ENCODE measurements at regions not wholly inside any gene's neighbourhood (a gene's known extent, or its start where the extent isn't known, plus 50 kb on each side); places are given as distances from the start of the nearest gene placed in this dataset.

DNA sequence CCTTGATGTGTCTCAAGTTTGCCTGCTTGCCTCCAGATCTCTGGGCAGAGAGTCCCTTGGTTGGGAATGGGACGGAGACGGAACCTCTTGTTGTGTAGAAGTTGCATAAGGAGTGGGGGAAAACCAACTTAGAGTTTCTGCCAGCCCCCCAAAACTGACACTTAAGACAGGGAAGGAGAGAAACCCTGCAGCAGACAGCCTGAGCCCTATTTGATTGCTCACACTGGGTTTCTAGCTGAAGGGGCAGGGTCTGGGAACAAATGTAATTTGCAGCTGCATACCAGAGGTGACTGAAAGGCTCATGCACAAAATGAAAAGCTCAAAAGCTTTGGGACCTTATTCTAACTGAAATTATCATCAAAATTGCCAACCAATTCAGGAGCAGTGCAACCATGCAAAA lies 254.5 kb downstream of the RASEF start:
- no peaks in the 10 kb centered on the region for H3K9me3 ChIP-seq
- ATAC-seq = no peak
- WGBS, 3 donors = 71 to 88% (median 72%) methylated on average over 2 of the region's 2 CpGs
- no peaks in the 10 kb centered on the region for H3K4me1 ChIP-seq
- no peaks in the 10 kb centered on the region for H3K36me3 ChIP-seq (ENCODE audit: insufficient read depth in 1 of 2, low read depth in 1 of 2)
- H3K4me3 ChIP-seq = no peak overlapping the region
- H3K27me3 ChIP-seq (ENCODE audit: insufficient read depth in 3 of 3, low read length in 2 of 3) = peaks cover 0 to 8% (median 0%) of the 10 kb centered on the region in 3 donors
- TF ChIP-seq CTCF (IDR thresholded peaks at IDR 0.05) = no peak
- H3K27ac ChIP-seq = no peak overlapping the region
- DNase-seq = no peak
- intact Hi-C loops (cut with DNase I) = no loop called here

GRCh38 chr9:82810915-82811314 lies 252.0 kb downstream of the RASEF start:
- no peak for TF ChIP-seq CTCF (IDR thresholded peaks at IDR 0.05)
- 76 to 89% (median 83%) methylated on average over 1 of the region's 1 CpG for WGBS, 3 donors
- Histone ChIP-seq H3K36me3 (ENCODE audit: insufficient read depth in 1 of 2, low read depth in 1 of 2) (no peaks in the 10 kb centered on the region), H3K4me1 (no peaks in the 10 kb centered on the region), H3K27me3 (ENCODE audit: insufficient read depth in 3 of 3, low read length in 2 of 3) (peaks cover 0 to 4% (median 0%) of the 10 kb centered on the region in 3 donors), H3K27ac (no peak overlapping the region), H3K9me3 (no peaks in the 10 kb centered on the region), H3K4me3 (no peak overlapping the region)
- ATAC-seq (no peak), DNase-seq (no peak)
- intact Hi-C loops (cut with DNase I) = no loop called here

DNA sequence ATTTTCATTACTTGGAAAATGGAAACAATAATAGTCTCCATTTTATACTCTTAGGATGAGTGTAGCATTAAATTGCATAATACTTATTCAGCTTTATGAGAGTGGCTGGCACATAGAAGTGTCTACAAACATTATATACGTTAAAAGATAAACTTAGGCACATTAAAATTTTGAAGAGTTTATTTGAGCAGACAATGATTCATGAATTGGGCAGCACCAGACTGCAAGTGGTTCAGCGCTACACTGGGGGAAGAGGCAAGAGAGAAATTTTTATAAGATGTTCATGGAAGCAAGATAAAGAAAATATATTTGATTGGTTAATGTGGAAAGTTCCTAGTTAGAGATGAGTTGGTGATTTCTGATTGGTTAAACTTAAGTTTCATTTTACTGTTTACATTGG lies 243.7 kb downstream of the RASEF start:
- ATAC-seq = no peak
- Histone ChIP-seq H3K36me3 (ENCODE audit: insufficient read depth in 1 of 2, low read depth in 1 of 2) (no peaks in the 10 kb centered on the region), H3K4me3 (no peak overlapping the region), H3K4me1 (no peaks in the 10 kb centered on the region), H3K9me3 (no peaks in the 10 kb centered on the region), H3K27me3 (ENCODE audit: insufficient read depth in 3 of 3, low read length in 2 of 3) (no peaks in the 10 kb centered on the region), H3K27ac (no peak overlapping the region)
- intact Hi-C loops (cut with DNase I) = no loop called here
- 91 to 96% (median 93%) methylated on average over 2 of the region's 2 CpGs for WGBS, 3 donors
- TF ChIP-seq CTCF (IDR thresholded peaks at IDR 0.05) = no peak
- no peak for DNase-seq

- Histone ChIP-seq H3K4me1 (no peaks in the 10 kb centered on the region), H3K36me3 (ENCODE audit: insufficient read depth in 1 of 2, low read depth in 1 of 2) (no peaks in the 10 kb centered on the region), H3K9me3 (no peaks in the 10 kb centered on the region), H3K27me3 (ENCODE audit: insufficient read depth in 3 of 3, low read length in 2 of 3) (no peaks in the 10 kb centered on the region), H3K4me3 (no peak overlapping the region), H3K27ac (no peak overlapping the region)
- no peak for DNase-seq
- ATAC-seq = no peak
- 43 to 62% (median 45%) methylated on average over 1 of the region's 1 CpG for WGBS, 3 donors
- intact Hi-C loops (cut with DNase I) = no loop called here
- no peak for TF ChIP-seq CTCF (IDR thresholded peaks at IDR 0.05)
These were observed 242.8 kb downstream of the RASEF start for GRCh38 chr9:82820186-82820585.

DNA sequence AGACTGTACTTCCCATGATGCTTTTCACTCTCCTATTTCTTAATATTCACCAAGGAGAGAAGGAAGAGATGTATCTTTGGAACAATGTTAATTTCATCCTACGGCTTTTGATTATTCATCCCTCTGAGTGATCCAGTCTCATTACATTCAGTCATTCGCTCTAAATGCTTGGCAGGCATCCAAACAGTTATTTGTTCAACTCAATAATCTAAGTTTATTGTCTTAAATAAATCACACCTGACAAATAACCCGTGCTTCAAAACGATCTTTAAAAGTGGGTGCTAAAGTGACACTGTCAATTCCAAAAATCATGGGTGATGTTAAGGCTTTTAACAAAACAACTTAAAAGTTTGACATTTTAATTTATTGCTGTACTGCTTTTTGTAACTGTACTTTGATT lies 233.1 kb downstream of the RASEF start:
- H3K9me3 ChIP-seq = no peaks in the 10 kb centered on the region
- ATAC-seq (no peak), DNase-seq (no peak)
- WGBS, 3 donors = 41 to 47% (median 47%) methylated on average over 4 of the region's 4 CpGs
- TF ChIP-seq CTCF (IDR thresholded peaks at IDR 0.05) = no peak
- H3K27me3 ChIP-seq (ENCODE audit: insufficient read depth in 3 of 3, low read length in 2 of 3) = no peaks in the 10 kb centered on the region
- intact Hi-C loops (cut with DNase I) = no loop called here
- H3K27ac ChIP-seq = no peak overlapping the region
- no peak overlapping the region for H3K4me3 ChIP-seq
- H3K4me1 ChIP-seq = no peaks in the 10 kb centered on the region
- H3K36me3 ChIP-seq (ENCODE audit: insufficient read depth in 1 of 2, low read depth in 1 of 2) = no peaks in the 10 kb centered on the region

All from psoas muscle (tissue), 7 donors.